ENCODE measurements at regions not wholly inside any gene's neighbourhood (a gene's known extent, or its start where the extent isn't known, plus 50 kb on each side); places are given as distances from the start of the nearest gene placed in this dataset.

DNA sequence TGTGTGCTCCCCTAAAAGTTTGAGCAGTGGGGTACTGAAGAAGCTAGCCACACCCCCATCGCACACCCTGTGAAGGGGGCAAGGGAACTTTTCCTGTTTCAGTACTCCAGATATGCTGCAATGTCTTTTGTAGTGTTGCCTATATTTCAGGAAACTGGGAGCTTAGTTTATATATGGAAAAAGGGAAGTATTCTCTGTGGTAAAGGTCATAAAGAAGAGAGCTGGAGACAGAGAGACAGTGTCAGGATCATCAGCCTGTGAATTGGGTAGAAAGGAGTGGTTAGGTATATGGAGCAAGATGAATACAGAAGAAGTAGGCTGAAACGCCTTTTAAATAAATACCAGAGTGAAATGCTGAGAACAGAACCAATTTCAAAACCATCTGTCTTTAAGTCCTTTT, 82.2 kb upstream of the C9orf72 start:
- H3K9me3 Mint-ChIP-seq: peaks cover 0 to 2% (median 0%) of the 10 kb centered on the region in 7 donors
- H3K27me3 Mint-ChIP-seq: no peaks in the 10 kb centered on the region
- H3K4me3 Mint-ChIP-seq: no peak overlapping the region
- peak overlapping the region in 1 of 6 donors; percentile 71 for H3K27ac Mint-ChIP-seq
- DNase-seq (no peak), ATAC-seq (ENCODE audit: low read depth in 2 of 2) (no peak)
- no peaks in the 10 kb centered on the region for H3K36me3 Mint-ChIP-seq
- H3K4me1 Mint-ChIP-seq: peaks cover 4 to 5% (median 4%) of the 10 kb centered on the region in 3 donors

DNA sequence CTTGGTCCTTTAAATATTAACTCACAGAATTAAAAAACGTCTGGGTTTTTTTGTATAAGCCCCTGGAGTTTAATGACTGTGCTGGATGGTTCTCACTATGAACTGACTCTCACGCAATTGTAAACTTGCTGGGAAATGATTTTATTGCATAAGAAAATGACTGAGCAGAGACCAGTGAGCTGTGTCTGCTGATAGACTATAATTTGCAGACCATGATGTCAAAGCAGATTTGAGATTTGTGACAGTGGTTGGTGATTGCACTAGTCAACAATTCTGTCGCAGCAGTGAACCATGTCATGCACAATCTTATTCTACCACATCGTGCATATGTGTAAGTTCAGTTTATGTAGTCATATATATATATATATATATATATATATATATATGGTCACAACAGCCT, 85.7 kb upstream of the C9orf72 start:
- H3K27me3 Mint-ChIP-seq: peaks cover under 1 to 13% (median 1%) of the 10 kb centered on the region in 3 donors
- no peak overlapping the region for H3K4me3 Mint-ChIP-seq
- peaks cover 0 to 2% of the 10 kb centered on the region in 2 donors for H3K36me3 Mint-ChIP-seq
- no peak overlapping the region for H3K27ac Mint-ChIP-seq
- ATAC-seq (ENCODE audit: low read depth in 2 of 2) (no peak), DNase-seq (no peak)
- H3K4me1 Mint-ChIP-seq: peaks cover 4 to 5% (median 4%) of the 10 kb centered on the region in 3 donors
- H3K9me3 Mint-ChIP-seq: no peaks in the 10 kb centered on the region

DNA sequence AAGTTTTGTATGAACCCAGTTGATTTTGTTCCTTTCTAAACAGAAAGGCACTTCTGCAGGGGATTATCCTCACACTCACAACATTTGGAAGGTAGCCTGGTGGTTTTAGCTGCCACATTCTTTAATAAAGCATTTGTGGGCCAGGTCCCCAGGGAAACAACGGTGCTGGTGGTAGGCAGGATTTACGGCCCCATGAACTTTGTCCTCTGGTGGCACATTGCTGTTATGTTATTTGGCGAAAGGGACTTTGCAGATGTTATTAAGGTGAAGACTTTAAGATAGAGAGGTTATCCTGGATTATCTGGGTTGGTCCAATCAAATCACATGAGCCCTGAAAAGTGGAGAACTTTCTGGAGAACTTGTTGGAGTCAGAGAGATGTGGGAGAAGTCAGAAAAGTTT, 86.3 kb upstream of the C9orf72 start:
- no peak for DNase-seq
- ATAC-seq (ENCODE audit: low read depth in 2 of 2): peak in 1 of 2 donors; percentile 25
- Mint-ChIP-seq H3K27me3 (peaks cover 6 to 19% (median 7%) of the 10 kb centered on the region in 3 donors), H3K36me3 (peaks cover 0 to 7% of the 10 kb centered on the region in 2 donors), H3K9me3 (no peaks in the 10 kb centered on the region), H3K4me3 (no peak overlapping the region), H3K27ac (no peak overlapping the region), H3K4me1 (peaks cover 4 to 5% (median 4%) of the 10 kb centered on the region in 3 donors)

- H3K9me3 Mint-ChIP-seq: no peaks in the 10 kb centered on the region
- H3K27me3 Mint-ChIP-seq: peaks cover 7 to 20% (median 10%) of the 10 kb centered on the region in 3 donors
- H3K4me1 Mint-ChIP-seq: peaks cover 4 to 5% (median 4%) of the 10 kb centered on the region in 3 donors
- DNase-seq: no peak
- H3K36me3 Mint-ChIP-seq: peaks cover 0 to 7% of the 10 kb centered on the region in 2 donors
- H3K4me3 Mint-ChIP-seq: no peak overlapping the region
- no peak overlapping the region for H3K27ac Mint-ChIP-seq
- ATAC-seq (ENCODE audit: low read depth in 2 of 2): no peak
These were observed 86.9 kb upstream of the C9orf72 start for GRCh38 chr9:27660148-27660547.

DNA sequence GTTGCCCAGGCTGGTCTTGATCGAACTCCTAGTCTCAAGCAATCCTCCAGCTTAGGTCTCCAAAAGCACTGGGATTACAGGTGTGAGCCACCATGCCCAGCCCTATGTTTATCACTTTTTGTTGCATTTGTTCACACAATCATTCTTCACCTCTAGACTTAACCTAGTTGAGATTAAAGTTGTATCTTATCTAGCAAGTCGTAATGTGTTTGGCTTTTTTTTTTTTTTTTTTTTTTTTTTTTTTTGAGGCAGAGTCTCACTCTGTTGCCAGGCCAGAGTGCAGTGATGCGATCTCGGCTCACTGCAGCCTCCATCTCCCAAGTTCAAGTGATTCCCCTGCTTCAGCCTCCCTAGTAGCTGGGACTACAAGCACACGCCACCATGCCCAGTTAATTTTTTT, 90.2 kb upstream of the C9orf72 start:
- no peak for ATAC-seq (ENCODE audit: low read depth in 2 of 2)
- Mint-ChIP-seq H3K27ac (no peak overlapping the region), H3K9me3 (no peaks in the 10 kb centered on the region)

DNA sequence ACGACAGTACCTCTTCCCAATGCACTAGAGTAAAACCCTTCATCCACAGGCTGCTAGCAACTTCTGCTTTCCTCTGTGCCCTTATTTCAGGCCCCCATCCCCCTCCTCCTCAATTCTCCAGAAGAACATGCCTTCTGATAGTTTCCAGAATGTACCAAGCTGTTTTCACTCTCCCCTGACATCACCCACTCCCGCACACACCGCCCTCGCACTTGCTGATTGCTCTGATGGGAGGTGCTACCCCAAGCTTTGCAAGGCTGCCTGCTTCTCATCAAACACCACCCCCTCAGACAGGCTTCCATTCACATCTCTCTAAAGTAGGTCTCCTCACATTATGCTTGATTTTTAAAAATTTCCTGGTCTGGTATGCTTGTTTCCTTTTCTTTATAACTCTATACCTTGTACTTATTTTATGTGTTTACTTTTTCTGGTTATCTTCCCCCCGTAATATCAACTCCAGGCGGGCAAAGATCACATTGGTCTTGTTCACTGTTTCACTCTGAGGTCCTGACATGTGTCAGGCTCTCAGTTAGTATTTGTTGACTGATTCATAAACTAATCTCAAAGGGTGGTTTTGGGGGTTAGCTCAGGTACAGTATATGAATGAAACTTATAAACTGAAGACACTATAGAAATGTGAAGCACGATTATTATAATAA, 91.0 kb upstream of the C9orf72 start:
- H3K4me3 Mint-ChIP-seq: no peak overlapping the region
- peaks cover 4 to 5% (median 4%) of the 10 kb centered on the region in 3 donors for H3K4me1 Mint-ChIP-seq
- ATAC-seq (ENCODE audit: low read depth in 2 of 2) (no peak), DNase-seq (no peak)
- no peaks in the 10 kb centered on the region for H3K9me3 Mint-ChIP-seq
- H3K27me3 Mint-ChIP-seq: peaks cover 7 to 20% (median 11%) of the 10 kb centered on the region in 3 donors
- peak overlapping the region in 1 of 6 donors; percentile 52 for H3K27ac Mint-ChIP-seq
- peaks cover 0 to 7% of the 10 kb centered on the region in 2 donors for H3K36me3 Mint-ChIP-seq

More for the DNA sequence above, 90.2 kb upstream of the C9orf72 start:
- Mint-ChIP-seq H3K4me3 (no peak overlapping the region), H3K4me1 (peaks cover 4 to 5% (median 4%) of the 10 kb centered on the region in 3 donors), H3K36me3 (peaks cover 0 to 7% of the 10 kb centered on the region in 2 donors), H3K27me3 (peaks cover 7 to 20% (median 11%) of the 10 kb centered on the region in 3 donors)
- DNase-seq: no peak

- Mint-ChIP-seq H3K9me3 (no peaks in the 10 kb centered on the region), H3K27ac (no peak overlapping the region), H3K27me3 (peaks cover 7 to 20% (median 11%) of the 10 kb centered on the region in 3 donors), H3K36me3 (peaks cover 0 to 7% of the 10 kb centered on the region in 2 donors), H3K4me1 (no peaks in the 10 kb centered on the region), H3K4me3 (no peak overlapping the region)
- ATAC-seq (ENCODE audit: low read depth in 2 of 2) (no peak), DNase-seq (no peak)
These were observed 91.9 kb upstream of the C9orf72 start for GRCh38 chr9:27665136-27665535.

GRCh38 chr9:27668280-27668679, 95.0 kb upstream of the C9orf72 start:
- ATAC-seq (ENCODE audit: low read depth in 2 of 2) (no peak), DNase-seq (no peak)
- Mint-ChIP-seq H3K27me3 (peaks cover 7 to 11% (median 10%) of the 10 kb centered on the region in 3 donors), H3K9me3 (no peaks in the 10 kb centered on the region), H3K36me3 (peaks cover 0 to 7% of the 10 kb centered on the region in 2 donors), H3K4me3 (no peak overlapping the region), H3K27ac (no peak overlapping the region), H3K4me1 (no peaks in the 10 kb centered on the region)

GRCh38 chr9:27671636-27672035, 98.4 kb upstream of the C9orf72 start:
- Mint-ChIP-seq H3K9me3 (no peaks in the 10 kb centered on the region), H3K36me3 (no peaks in the 10 kb centered on the region), H3K27me3 (peaks cover 0 to 10% (median 0%) of the 10 kb centered on the region in 3 donors), H3K4me3 (no peak overlapping the region), H3K27ac (peak overlapping the region in 1 of 6 donors; percentile 26), H3K4me1 (no peaks in the 10 kb centered on the region)
- DNase-seq (no peak), ATAC-seq (ENCODE audit: low read depth in 2 of 2) (no peak)

DNA sequence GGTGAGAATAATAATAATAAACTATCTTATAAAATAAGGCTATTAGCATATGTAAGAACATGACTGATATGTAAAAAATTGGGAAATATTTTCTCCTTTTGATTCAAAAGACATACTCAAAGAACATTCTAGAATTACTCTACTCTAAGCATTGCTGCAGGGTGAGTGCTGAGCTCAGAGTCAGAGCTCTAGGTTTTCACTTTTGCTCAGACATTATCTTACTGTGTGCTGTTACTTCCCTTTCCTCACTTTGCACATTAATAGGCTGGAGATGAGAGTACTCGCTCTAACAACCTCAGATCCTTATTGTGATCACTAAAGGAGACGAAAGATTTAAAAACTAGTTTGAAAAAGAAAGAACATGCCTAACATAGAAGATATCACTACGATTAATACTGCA, 99.4 kb upstream of the C9orf72 start:
- no peak for DNase-seq
- Mint-ChIP-seq H3K27ac (no peak overlapping the region), H3K27me3 (peaks cover 0 to 10% (median 4%) of the 10 kb centered on the region in 3 donors), H3K4me3 (no peak overlapping the region), H3K4me1 (no peaks in the 10 kb centered on the region), H3K9me3 (no peaks in the 10 kb centered on the region), H3K36me3 (no peaks in the 10 kb centered on the region)
- no peak for ATAC-seq (ENCODE audit: low read depth in 2 of 2)

DNA sequence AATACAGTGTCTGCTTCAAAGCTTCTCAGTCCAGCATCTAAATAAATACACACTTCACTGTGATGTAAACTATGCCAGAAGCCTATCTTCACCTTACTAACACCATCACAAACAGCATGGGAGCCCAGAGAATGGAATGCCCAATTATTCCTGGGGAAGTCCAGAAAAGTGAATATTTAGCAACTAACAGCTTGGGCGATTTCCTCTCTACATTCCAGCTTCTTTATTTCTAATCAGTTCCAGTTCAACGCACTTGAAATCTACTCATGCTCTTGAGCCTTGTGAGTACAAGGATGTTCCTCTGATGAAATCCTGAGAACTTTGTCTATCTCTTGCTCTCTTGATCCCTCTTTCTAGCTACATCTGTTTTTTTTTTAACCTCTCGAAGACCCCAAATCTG, 100.4 kb upstream of the C9orf72 start:
- H3K9me3 Mint-ChIP-seq: no peaks in the 10 kb centered on the region
- no peak for DNase-seq
- H3K4me3 Mint-ChIP-seq: no peak overlapping the region
- H3K36me3 Mint-ChIP-seq: no peaks in the 10 kb centered on the region
- no peak overlapping the region for H3K27ac Mint-ChIP-seq
- peaks cover 0 to 10% (median 4%) of the 10 kb centered on the region in 3 donors for H3K27me3 Mint-ChIP-seq
- no peak for ATAC-seq (ENCODE audit: low read depth in 2 of 2)
- H3K4me1 Mint-ChIP-seq: no peaks in the 10 kb centered on the region

DNA sequence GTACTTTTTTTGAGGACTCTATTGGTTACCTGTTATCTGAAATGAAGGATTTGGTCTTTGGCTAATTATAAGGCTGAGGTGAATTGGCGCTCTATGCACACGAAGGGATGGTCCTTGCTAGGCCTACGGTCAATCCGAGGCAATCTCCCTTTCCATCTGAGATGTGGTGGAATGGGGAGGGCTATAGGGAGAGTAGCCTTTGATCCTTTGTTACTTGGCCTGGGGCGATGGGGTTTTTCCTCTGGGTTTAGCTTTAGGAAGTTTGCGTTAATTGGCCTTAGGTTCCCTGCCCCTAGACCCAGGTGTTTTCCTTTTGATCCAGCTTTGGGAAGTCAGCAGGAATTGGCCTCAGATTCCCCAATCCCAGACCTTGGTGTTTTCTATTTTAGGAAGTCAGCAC, 102.1 kb upstream of the C9orf72 start:
- peaks cover 0 to 16% (median 10%) of the 10 kb centered on the region in 3 donors for H3K27me3 Mint-ChIP-seq
- peak overlapping the region in 1 of 8 donors; percentile 67 for H3K4me3 Mint-ChIP-seq
- no peak for ATAC-seq (ENCODE audit: low read depth in 2 of 2)
- DNase-seq: no peak
- no peaks in the 10 kb centered on the region for H3K4me1 Mint-ChIP-seq
- H3K27ac Mint-ChIP-seq: no peak overlapping the region
- no peaks in the 10 kb centered on the region for H3K9me3 Mint-ChIP-seq
- no peaks in the 10 kb centered on the region for H3K36me3 Mint-ChIP-seq

- Mint-ChIP-seq H3K36me3 (no peaks in the 10 kb centered on the region), H3K27ac (no peak overlapping the region), H3K4me3 (no peak overlapping the region), H3K4me1 (no peaks in the 10 kb centered on the region), H3K9me3 (no peaks in the 10 kb centered on the region), H3K27me3 (peaks cover 0 to 16% (median 10%) of the 10 kb centered on the region in 3 donors)
- no peak for DNase-seq
- ATAC-seq (ENCODE audit: low read depth in 2 of 2): no peak
These were observed 103.5 kb upstream of the C9orf72 start for GRCh38 chr9:27676827-27677226.

DNA sequence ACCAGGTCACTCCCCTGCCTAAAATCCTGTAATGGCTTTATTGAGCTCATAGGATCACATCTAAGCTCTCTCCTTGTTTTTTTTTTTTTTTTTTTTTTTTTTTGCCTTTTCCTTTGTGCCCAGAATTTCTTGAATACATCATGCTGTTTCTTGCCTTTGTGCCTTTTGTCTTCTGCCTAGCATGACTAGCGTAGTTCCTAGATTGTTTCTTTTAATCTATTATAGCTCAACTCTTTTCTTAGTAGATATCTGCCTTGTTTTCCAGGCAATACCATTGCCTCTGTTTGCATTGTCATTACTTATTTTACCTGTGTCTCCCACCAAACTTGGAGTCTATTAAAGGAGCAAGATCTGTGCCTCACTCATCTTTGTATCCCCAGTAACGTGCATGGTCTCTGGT, 106.1 kb upstream of the C9orf72 start:
- Mint-ChIP-seq H3K36me3 (no peaks in the 10 kb centered on the region), H3K4me1 (no peaks in the 10 kb centered on the region), H3K27me3 (peaks cover 5 to 19% (median 7%) of the 10 kb centered on the region in 3 donors), H3K27ac (no peak overlapping the region), H3K9me3 (no peaks in the 10 kb centered on the region), H3K4me3 (no peak overlapping the region)
- no peak for ATAC-seq (ENCODE audit: low read depth in 2 of 2)
- no peak for DNase-seq

Data from naive B cell (primary cell).